GM12873 (cell line): ENCODE measurements at regions not wholly inside any gene's neighbourhood (a gene's known extent, or its start where the extent isn't known, plus 50 kb on each side); places are given as distances from the start of the nearest gene placed in this dataset.

Experiments
- TF ChIP-seq, protein P1 (sequence below): IDR thresholded peaks from 2 replicates; pipeline ENCODE4 v1.5.1; 2012; ENCODE audit warnings: low read depth, mild to moderate bottlenecking, moderate library complexity, low read length, control low read depth; ENCODE audit not compliant: insufficient read depth; ENCODE audit errors: missing control alignments

GRCh38 chr14:34300330-34300729, 161.7 kb downstream of the SPTSSA start:
- TF ChIP-seq, protein P1, sequence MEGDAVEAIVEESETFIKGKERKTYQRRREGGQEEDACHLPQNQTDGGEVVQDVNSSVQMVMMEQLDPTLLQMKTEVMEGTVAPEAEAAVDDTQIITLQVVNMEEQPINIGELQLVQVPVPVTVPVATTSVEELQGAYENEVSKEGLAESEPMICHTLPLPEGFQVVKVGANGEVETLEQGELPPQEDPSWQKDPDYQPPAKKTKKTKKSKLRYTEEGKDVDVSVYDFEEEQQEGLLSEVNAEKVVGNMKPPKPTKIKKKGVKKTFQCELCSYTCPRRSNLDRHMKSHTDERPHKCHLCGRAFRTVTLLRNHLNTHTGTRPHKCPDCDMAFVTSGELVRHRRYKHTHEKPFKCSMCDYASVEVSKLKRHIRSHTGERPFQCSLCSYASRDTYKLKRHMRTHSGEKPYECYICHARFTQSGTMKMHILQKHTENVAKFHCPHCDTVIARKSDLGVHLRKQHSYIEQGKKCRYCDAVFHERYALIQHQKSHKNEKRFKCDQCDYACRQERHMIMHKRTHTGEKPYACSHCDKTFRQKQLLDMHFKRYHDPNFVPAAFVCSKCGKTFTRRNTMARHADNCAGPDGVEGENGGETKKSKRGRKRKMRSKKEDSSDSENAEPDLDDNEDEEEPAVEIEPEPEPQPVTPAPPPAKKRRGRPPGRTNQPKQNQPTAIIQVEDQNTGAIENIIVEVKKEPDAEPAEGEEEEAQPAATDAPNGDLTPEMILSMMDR: no peak

- TF ChIP-seq, protein P1: no peak
Observed at GRCh38 chr14:34299360-34299759, 162.7 kb downstream of the SPTSSA start.

- TF ChIP-seq, protein P1: no peak
Observed at GRCh38 chr14:34297786-34298520, 164.1 kb downstream of the SPTSSA start.

DNA sequence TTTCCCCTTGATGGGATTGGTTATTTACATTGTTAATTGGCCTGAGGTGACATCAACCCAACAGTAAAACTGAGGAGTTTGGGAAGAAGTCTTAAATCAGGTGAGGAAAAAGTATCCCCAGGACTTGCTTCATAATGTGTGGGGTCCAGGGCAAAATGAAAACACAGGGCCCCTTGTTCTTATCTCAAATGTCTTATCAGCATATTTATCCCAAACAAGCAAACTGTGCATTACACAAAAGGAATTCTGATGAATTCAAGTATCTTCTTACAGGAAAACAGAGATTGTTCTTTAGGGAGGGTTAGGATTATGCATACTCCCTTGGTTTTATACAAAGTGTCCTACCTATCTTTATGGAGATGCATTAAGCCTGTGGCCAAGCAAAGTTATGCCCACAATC, 178.4 kb downstream of the SPTSSA start:
- TF ChIP-seq, protein P1: no peak

GRCh38 chr14:34277191-34277590, 184.8 kb downstream of the SPTSSA start:
- TF ChIP-seq, protein P1: no peak

GRCh38 chr14:34275530-34275929, 186.5 kb downstream of the SPTSSA start:
- TF ChIP-seq, protein P1: no peak

- TF ChIP-seq, protein P1: no peak
Observed at GRCh38 chr14:34275078-34275477, 187.0 kb downstream of the SPTSSA start.
